H54 (cell line): ENCODE measurements at regions not wholly inside any gene's neighbourhood (a gene's known extent, or its start where the extent isn't known, plus 50 kb on each side); places are given as distances from the start of the nearest gene placed in this dataset.
"Not testable (repeated sequence)": the region's sequence is repeated elsewhere in the genome, so short reads cannot be mapped to it uniquely, and the experiment has no call there.

Experiments
- DNase-seq: peaks from one replicate; pipeline ENCODE4 v3.0.0; 2011; ENCODE audit warnings: low spot score, mixed read lengths; ENCODE audit not compliant: insufficient read length
- FAIRE-seq: peaks from 3 replicates; lab custom pipeline; 2011; peaks lifted over from hg19 to GRCh38; lab: Jason Lieb, UNC
- POLR2A ChIP-seq: IDR thresholded peaks from 2 replicates; pipeline ENCODE4 v1.6.1; 2011; ENCODE audit warnings: low read depth, mild to moderate bottlenecking, low read length

DNA sequence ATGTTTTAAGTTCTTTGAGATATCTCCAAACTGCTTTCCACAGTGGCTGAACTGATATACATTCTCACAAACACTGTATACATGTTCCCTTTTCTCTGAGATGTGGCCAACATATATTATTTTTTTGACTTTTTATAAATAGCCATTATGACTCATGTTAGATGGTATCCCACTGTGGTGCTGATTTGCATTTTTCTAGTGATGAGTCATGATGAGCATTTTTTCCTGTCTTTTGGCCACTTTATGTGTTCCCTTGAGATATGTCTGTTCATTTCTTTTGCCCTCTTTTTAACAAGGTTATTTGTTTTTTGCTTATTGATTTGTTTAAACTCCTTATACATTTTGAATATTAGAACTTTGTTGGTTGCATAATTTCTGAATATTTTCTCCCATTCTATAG, 1055.1 kb downstream of the NXPH1 start:
- FAIRE-seq (peak; percentile 99), DNase-seq (peak; percentile 2)
- TF ChIP-seq POLR2A, result no peak

DNA sequence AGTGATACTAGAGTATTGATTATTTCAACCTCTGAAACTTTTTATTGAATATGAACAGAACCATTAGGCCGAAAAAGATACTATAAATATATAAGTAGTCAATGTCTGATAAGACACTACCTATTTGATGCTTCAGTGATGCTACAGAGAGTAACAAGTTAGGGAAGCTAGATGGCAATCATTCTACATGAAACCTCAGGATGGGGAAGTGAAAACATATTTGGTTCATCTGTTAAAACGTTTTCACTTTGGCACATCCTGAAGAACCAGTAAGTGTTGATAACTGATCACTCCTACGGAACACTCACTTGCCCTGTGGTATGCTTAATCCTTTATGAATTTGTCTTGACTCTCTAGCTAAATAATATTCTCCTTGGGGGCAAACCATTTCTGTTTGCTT, 1064.9 kb downstream of the NXPH1 start:
- no peak for TF ChIP-seq POLR2A
- DNase-seq (no peak), FAIRE-seq (peak; percentile 62)

DNA sequence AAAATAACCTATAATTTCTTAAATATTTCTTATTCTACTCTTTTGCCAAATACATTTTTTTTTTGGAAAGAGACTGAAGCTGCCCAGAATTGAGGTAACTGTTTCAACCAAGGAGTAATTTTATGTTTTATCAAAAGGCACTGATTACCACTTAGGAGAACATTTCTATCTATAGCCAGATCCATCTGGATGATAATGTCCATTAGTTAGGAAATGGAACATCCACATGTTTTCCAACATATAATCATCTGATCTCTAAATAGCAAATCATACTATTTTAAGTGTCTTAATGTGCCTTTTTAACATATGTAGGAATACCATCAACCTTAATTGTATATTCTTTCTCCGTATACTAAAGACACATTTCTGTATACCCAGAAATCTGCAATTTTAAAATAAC, 1068.9 kb downstream of the NXPH1 start:
- no peak for TF ChIP-seq POLR2A

DNA sequence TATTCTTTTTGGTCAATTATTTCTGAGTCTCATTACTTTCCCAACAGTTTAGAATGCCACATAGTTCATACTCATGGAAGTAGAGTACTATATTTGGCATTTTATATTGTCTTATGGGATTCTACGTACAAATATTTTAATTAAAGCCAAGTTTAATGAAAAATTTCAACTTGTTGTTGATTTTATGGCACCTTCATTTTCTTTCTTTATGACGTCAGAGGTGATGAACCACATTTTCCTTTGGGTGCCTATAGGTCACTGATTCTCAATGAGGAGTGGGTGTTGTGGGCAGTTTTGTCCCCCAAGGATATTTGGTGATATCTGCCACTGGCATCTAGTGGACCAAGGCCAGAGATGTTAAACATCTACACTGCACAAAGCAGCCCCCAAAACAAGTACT, 1071.3 kb downstream of the NXPH1 start:
- TF ChIP-seq POLR2A, result no peak
- no peak for FAIRE-seq

More for the DNA sequence above, 1068.9 kb downstream of the NXPH1 start:
- DNase-seq (no peak), FAIRE-seq (peak; percentile 23)

DNA sequence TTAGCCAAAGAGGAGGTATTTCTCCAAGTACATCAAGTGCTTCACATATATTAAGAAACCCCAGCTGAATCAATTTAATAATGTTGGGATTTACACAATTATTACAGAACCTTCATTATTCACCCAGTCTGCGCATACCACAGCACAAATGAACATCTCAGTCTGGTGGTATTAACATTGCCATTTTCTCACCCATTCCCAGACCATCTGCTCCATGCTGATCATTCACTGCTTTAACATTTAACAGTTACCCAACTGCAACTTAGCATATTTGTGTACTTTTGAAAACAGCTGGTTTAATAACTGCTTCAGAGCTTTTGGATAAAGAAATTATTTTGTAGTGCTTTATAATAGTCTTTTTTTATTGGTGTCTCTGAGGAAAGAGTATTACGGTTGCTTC, 1072.1 kb downstream of the NXPH1 start:
- no peak for TF ChIP-seq POLR2A
- DNase-seq, result no peak
- FAIRE-seq, result peak; percentile 11

More for the DNA sequence above, 1071.3 kb downstream of the NXPH1 start:
- DNase-seq, result no peak

DNA sequence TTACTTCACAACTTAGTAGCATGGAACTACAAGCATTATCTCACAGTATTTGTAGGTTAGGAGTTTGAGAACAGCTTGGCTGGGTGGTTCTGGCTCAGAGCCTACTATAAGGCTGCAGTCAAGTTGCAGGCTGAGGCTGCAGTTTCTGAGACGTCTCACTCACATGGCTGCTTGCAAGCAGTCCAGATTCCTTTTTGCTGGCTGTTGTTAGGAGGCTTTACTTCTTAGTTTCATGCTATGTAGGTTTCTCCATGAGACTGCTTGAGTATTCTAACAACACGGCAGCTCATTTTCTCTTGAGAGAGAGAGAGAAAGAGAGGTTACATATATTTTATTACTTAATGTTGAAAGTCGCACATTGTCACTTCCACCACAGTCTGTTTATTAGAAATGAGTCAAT, 1073.9 kb downstream of the NXPH1 start:
- peak; percentile 97 for FAIRE-seq
- TF ChIP-seq POLR2A, result no peak
- no peak for DNase-seq

DNA sequence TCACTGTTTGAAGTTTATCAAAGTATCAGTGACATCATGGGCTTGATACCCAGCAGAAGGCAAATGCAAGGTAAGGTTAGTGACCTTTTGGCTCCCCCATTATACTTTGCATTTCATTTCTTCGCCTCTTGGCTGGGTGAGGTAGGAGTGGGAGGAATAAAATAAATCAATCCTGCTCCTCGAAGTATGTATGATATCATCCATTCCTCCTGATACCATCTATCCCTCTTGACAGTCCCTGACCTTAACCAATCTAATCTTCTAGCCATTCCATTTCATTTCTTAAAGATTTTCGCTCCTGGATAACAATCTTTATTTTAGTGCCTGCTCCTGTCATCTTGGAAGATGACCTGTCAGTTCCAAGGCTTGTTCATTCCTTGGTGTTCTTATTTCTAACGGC, 1083.3 kb downstream of the NXPH1 start:
- no peak for TF ChIP-seq POLR2A
- DNase-seq (no peak), FAIRE-seq (no peak)

DNA sequence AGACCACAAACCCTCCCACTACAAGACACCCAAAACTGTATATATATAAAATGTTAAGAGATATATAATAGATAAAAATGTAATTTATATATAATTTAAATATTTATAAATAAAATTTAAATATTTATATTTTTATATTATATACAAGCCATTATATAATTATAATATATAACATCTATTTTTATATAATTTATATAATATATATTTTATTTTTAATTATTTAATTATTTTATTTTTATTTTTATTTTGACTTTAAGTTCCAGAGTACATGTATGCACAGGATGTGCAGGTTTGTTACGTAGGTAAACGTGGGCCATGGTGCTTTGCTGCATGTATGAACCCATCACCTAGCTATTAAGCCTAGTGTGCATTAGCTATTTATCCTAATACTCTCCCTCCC, 1090.2 kb downstream of the NXPH1 start:
- no peak for DNase-seq
- no peak for FAIRE-seq
- TF ChIP-seq POLR2A, result no peak

DNA sequence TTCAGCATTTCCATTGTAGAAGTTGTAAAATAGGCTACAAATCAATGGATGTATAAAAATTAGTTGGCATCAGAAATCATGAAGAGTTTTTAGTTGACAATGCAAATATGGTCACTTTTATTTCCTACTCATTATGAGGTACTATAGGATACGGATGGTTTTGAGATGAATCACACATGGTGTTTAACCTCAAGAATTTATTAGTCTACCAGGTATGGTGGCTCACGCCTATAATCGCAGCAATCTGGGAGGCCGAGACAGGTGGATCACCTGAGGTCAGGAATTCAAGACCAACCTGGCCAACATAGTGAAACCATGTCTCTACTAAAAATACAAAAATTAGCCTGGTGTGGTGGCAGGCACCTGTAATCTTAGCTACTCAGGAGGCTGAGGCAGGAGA, 1119.0 kb downstream of the NXPH1 start:
- FAIRE-seq, result peak; percentile 11

DNA sequence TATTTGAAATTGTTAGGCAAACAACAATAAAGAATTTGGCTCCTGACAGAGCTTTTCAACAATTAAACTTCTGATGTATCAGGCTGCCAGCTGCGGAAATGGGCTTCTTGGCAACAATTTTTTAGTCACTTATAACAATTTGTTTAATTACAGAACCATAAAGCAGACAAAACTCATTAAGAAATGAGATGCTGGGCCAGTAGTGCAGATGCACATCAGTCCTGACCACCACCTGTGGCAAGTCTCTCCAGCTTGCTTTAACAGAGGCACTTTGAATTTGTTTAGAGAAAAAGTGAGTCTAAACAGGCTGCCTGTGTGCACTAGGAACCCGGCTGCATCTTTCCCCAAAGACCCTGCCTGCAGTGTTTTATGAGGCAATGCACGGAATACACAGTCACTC, 1124.4 kb downstream of the NXPH1 start:
- no peak for FAIRE-seq
- DNase-seq, result no peak
- TF ChIP-seq POLR2A, result no peak

More for the DNA sequence above, 1119.0 kb downstream of the NXPH1 start:
- not testable (repeated sequence) for DNase-seq

DNA sequence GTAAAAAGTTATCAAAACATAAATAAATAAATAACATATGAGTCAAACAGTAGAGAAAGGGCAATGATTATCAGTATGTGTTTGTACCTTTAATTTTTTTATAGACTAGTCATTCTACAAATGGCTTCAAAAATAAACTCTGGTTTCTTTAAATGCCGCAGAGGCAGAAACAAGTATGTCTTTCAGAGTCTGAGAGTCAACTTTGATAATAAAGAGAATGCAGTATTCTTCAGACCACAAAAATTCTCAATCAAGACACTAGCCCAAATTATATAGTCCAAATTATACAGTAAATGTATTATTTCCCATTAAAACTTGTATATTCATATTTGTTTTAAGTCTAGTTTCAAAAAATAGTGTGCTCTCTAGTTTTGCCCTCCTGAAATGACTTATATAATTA, 1142.3 kb downstream of the NXPH1 start:
- FAIRE-seq (no peak), DNase-seq (no peak)
- TF ChIP-seq POLR2A, result no peak

DNA sequence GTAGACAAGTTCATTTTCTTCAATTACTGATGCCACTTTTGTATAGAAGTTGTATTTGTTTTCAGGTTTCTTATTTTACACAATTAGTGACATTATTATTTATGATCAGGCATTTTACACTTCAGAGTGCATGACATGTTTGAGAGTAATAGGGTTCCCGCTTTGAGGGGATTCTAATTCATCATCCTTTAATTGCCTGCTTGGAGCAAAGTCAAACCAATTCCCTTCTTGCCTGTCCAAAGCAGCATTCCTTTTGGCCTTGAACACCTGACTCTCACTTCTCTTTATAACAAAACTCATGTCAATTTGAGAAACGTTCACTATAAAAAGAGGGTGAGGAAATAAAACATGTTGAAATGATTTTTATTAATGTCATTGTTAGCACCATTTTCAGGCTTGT, 1149.4 kb downstream of the NXPH1 start:
- DNase-seq, result no peak
- FAIRE-seq, result peak; percentile 45
- no peak for TF ChIP-seq POLR2A

DNA sequence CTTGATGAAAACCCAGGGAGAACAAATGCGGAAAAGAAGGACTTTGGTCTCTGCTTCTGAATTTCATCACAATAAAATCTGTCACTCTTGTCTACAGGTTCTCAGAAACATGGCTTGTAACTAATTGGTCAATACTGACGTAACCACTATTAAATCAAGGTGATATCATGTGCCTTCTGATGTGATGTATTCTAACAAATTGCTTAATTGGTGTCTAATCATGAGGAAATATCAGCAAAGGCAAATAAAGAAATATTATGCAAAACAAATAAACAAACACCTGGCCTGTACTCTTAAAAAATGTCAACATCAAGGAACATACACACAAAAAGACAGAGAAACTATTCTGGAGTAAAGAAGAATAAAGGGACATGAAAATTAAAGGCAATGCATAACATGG, 1165.0 kb downstream of the NXPH1 start:
- no peak for TF ChIP-seq POLR2A
- FAIRE-seq (peak; percentile 72), DNase-seq (no peak)

DNA sequence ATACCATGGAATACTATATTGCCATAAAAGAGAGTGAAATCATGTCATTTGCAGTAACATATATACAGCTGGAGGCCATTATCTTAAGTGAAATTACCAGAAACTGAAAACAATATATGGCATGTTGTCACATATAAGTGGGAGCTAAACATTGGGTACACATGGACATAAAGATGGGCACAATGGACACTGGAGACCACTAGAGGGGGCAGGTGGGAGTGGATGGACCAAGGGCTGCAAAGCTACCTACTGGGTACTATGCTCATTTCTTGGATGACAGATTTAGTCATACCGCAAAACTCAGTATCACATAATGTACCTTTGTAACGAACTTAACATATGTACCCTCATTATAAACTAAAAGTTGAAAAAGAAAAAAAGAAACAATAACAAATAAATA, 1167.6 kb downstream of the NXPH1 start:
- no peak for TF ChIP-seq POLR2A
- FAIRE-seq (peak; percentile 88), DNase-seq (no peak)

DNA sequence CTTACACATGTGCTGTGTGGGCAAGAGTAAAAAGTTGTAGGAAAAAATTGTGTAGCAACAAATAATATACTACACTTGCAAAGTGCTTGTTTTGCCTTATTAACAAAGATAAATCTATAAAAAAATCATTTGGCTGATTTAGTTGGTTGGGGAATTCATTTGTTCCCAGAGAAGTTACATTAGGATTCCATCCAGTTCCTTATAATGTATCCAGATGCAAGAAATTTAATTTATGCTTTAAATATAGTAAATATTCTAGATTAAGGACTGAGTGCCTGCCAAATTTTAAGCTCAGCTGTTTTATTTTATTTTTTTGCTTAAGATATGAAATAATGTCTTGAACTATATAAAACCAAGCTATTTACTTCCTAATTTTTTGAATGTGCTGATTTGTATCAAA, 1169.9 kb downstream of the NXPH1 start:
- no peak for TF ChIP-seq POLR2A
- DNase-seq (no peak), FAIRE-seq (no peak)

DNA sequence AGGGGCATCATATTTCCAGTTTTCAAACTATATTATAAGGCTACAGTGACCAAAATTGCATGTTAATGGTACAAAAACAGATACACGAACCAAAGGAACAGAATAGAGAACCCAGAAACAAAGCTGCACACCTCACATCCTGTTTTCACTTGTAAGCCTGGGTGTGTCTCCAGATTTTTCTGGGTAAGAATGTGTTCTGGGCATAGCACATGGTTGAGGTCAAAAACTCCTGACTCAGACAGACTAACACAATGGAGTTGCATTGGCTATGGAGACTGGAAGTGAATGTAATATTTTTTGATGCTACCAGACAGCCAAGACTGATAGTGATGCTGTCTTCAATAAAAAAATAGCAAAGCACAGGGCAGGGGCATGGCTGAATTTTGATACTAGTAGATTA, 1175.2 kb downstream of the NXPH1 start:
- peak; percentile 92 for FAIRE-seq
- DNase-seq, result no peak
- TF ChIP-seq POLR2A, result no peak

DNA sequence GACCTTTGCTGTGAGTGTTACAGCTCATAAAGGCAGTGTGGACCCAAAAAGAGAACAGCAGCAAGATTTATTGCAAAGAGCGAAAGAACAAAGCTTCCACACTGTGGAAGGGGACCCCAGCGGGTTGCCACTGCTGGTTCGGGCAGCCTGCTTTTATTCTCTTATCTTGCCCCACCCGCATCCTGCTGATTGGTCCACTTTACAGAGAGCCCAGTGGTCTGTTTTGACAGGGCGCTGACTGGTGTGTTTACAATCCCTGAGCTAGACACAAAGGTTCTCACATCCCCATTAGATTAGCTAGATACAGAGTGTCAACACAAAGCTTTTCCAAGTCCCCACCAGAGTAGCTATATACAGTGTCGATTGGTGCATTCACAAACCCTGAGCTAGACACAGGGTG, 1187.5 kb downstream of the NXPH1 start:
- not testable (repeated sequence) for DNase-seq, FAIRE-seq

DNA sequence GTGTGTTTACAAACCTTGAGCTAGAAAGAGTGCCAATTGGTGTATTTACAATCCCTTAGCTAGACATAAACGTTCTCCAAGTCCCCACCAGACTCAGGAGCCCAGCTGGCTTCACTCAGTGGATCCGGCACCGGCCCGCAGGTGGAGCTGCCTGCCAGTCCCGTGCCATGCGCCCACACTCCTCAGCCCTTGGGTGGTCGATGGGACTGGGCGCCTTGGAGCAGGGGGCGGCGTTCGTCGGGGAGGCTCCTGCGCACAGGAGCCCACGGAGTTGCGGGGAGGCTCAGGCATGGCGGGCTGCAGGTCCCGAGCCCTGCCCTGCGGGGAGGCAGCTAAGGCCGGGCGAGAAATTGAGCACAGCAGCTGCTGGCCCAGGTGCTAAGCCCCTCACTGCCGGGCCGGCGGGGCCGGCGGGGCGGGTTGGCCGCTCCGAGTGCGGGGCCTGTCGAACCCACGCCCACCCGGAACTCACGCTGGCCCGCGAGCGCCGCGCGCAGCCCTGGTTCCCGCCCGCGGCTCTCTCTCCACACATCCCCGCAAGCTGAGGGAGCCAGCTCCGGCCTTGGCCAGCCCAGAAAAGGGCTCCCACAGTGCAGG, 1188.0 kb downstream of the NXPH1 start:
- not testable (repeated sequence) for FAIRE-seq, DNase-seq
